Smooth muscle cell (in vitro differentiated cells): ENCODE measurements at regions not wholly inside any gene's neighbourhood (a gene's known extent, or its start where the extent isn't known, plus 50 kb on each side); places are given as distances from the start of the nearest gene placed in this dataset.
"Not testable (repeated sequence)": the region's sequence is repeated elsewhere in the genome, so short reads cannot be mapped to it uniquely, and the experiment has no call there.

Experiments used
- DNase-seq: peaks from one replicate; lab custom pipeline; 2025; ENCODE audit not compliant: unreplicated experiment; lab: John Stamatoyannopoulos, UW
- H2AFZ ChIP-seq: fragments of 200-600 bp; sonication (generic); 2 replicates; pipeline ENCODE4 v1.6.0; 2016; ENCODE audit warnings: antibody characterized with exemption, low read depth, mild to moderate bottlenecking
- H3F3A ChIP-seq: fragments of 200-600 bp; sonication (generic); 2 replicates; pipeline ENCODE4 v1.6.0; 2017; ENCODE audit warnings: antibody characterized with exemption, low read depth
- H3K27ac ChIP-seq: fragments of 200-600 bp; sonication (generic); 2 replicates; pipeline ENCODE4 v1.5.1; 2016; ENCODE audit warnings: low read depth, mild to moderate bottlenecking
- H3K27me3 ChIP-seq: fragments of 200-600 bp; sonication (generic); 2 replicates; pipeline ENCODE4 v1.6.1; 2016; ENCODE audit warnings: low read depth, mild to moderate bottlenecking
- H3K36me3 ChIP-seq: fragments of 200-600 bp; sonication (generic); 2 replicates; pipeline ENCODE4 v1.5.1; 2016; ENCODE audit warnings: low read depth
- H3K4me1 ChIP-seq: fragments of 200-600 bp; sonication (generic); 2 replicates; pipeline ENCODE4 v1.5.1; 2016; ENCODE audit warnings: low read depth
- H3K4me2 ChIP-seq: fragments of 200-600 bp; sonication (generic); 2 replicates; pipeline ENCODE4 v1.6.0; 2016; ENCODE audit warnings: mild to moderate bottlenecking
- H3K4me3 ChIP-seq: fragments of 200-600 bp; sonication (generic); 2 replicates; pipeline ENCODE4 v1.5.1; 2016; ENCODE audit warnings: mild to moderate bottlenecking
- H3K79me2 ChIP-seq: fragments of 200-600 bp; sonication (generic); 2 replicates; pipeline ENCODE4 v1.6.0; 2016; ENCODE audit warnings: low read depth, mild to moderate bottlenecking
- H3K9ac ChIP-seq: fragments of 200-600 bp; sonication (generic); 2 replicates; pipeline ENCODE4 v1.6.0; 2016; ENCODE audit warnings: low read depth
- H3K9me3 ChIP-seq: fragments of 200-600 bp; sonication (generic); replicated peaks from 2 replicates; pipeline ENCODE4 v1.5.1; 2016; ENCODE audit warnings: low read depth
- H4K20me1 ChIP-seq: fragments of 200-600 bp; sonication (generic); 2 replicates; pipeline ENCODE4 v1.6.0; 2016; ENCODE audit warnings: low read depth
- CTCF ChIP-seq: fragments of 200-600 bp; sonication (generic); IDR thresholded peaks from 2 replicates; pipeline ENCODE4 v1.5.1; 2017; ENCODE audit warnings: borderline replicate concordance, mild to moderate bottlenecking, antibody characterized with exemption; ENCODE audit not compliant: insufficient read depth, poor library complexity, severe bottlenecking
- WGBS: methylation state at CpG from one replicate; pipeline ENCODE4 v1.1.7; 2016; ENCODE audit warnings: low lambda C conversion rate; 5-methylcytosine and 5-hydroxymethylcytosine counted together

- no peak overlapping the region for H3K9ac ChIP-seq
- H3K4me2 ChIP-seq = no peak overlapping the region
- peaks cover 14% of the 10 kb centered on the region for H4K20me1 ChIP-seq
- no peaks in the 10 kb centered on the region for H3K9me3 ChIP-seq
- H3K27ac ChIP-seq = no peak overlapping the region
- DNase-seq = no peak
- H3K79me2 ChIP-seq = peaks cover 18% of the 10 kb centered on the region
- no peak for TF ChIP-seq CTCF
- no peak overlapping the region for H2AFZ ChIP-seq
- H3K4me1 ChIP-seq = peaks cover 24% of the 10 kb centered on the region
- no peak overlapping the region for H3K4me3 ChIP-seq
- H3F3A ChIP-seq = peaks cover 10% of the 10 kb centered on the region
- WGBS = 94% methylated on average over 2 of the region's 2 CpGs
- H3K27me3 ChIP-seq = no peaks in the 10 kb centered on the region
- no peaks in the 10 kb centered on the region for H3K36me3 ChIP-seq
Measured at GRCh38 chr6:56725254-56725653, 82.6 kb upstream of the DST start.

- Histone ChIP-seq H3K4me2 (no peak overlapping the region), H3K79me2 (peaks cover 24% of the 10 kb centered on the region), H3K27ac (no peak overlapping the region), H3F3A (peaks cover 10% of the 10 kb centered on the region), H3K36me3 (no peaks in the 10 kb centered on the region), H3K27me3 (no peaks in the 10 kb centered on the region), H3K4me1 (peaks cover 18% of the 10 kb centered on the region), H2AFZ (no peak overlapping the region), H3K9ac (no peak overlapping the region), H4K20me1 (peaks cover 14% of the 10 kb centered on the region), H3K4me3 (no peak overlapping the region), H3K9me3 (no peaks in the 10 kb centered on the region)
- no peak for DNase-seq
- 20% methylated on average over 2 of the region's 2 CpGs for WGBS
- TF ChIP-seq CTCF = no peak
Measured at GRCh38 chr6:56724455-56724854, 81.8 kb upstream of the DST start.

GRCh38 chr6:56720882-56721281 is 78.2 kb upstream of the DST start:
- no peak overlapping the region for H3K9ac ChIP-seq
- 98% methylated on average over 7 of the region's 25 CpGs for WGBS
- peaks cover 14% of the 10 kb centered on the region for H4K20me1 ChIP-seq
- no peaks in the 10 kb centered on the region for H3K27me3 ChIP-seq
- peaks cover 17% of the 10 kb centered on the region for H3K4me1 ChIP-seq
- no peak for TF ChIP-seq CTCF
- H3K27ac ChIP-seq = no peak overlapping the region
- no peak overlapping the region for H3K4me3 ChIP-seq
- no peaks in the 10 kb centered on the region for H3K9me3 ChIP-seq
- no peaks in the 10 kb centered on the region for H3K36me3 ChIP-seq
- peaks cover 45% of the 10 kb centered on the region for H3K79me2 ChIP-seq
- no peak overlapping the region for H2AFZ ChIP-seq
- H3K4me2 ChIP-seq = no peak overlapping the region
- DNase-seq = no peak
- peaks cover 10% of the 10 kb centered on the region for H3F3A ChIP-seq

- H3K4me3 ChIP-seq, H3K27me3 ChIP-seq, H3K9ac ChIP-seq, H3K4me2 ChIP-seq, H2AFZ ChIP-seq, DNase-seq, H3K36me3 ChIP-seq, H3K27ac ChIP-seq, H3K9me3 ChIP-seq: not testable (repeated sequence)
- 91% methylated on average over 4 of the region's 4 CpGs for WGBS
- H4K20me1 ChIP-seq = peaks cover 14% of the 10 kb centered on the region
- peaks cover 45% of the 10 kb centered on the region for H3K79me2 ChIP-seq
- peaks cover 17% of the 10 kb centered on the region for H3K4me1 ChIP-seq
- H3F3A ChIP-seq = peaks cover 14% of the 10 kb centered on the region
Measured at GRCh38 chr6:56720202-56720601, 77.5 kb upstream of the DST start.

DNA sequence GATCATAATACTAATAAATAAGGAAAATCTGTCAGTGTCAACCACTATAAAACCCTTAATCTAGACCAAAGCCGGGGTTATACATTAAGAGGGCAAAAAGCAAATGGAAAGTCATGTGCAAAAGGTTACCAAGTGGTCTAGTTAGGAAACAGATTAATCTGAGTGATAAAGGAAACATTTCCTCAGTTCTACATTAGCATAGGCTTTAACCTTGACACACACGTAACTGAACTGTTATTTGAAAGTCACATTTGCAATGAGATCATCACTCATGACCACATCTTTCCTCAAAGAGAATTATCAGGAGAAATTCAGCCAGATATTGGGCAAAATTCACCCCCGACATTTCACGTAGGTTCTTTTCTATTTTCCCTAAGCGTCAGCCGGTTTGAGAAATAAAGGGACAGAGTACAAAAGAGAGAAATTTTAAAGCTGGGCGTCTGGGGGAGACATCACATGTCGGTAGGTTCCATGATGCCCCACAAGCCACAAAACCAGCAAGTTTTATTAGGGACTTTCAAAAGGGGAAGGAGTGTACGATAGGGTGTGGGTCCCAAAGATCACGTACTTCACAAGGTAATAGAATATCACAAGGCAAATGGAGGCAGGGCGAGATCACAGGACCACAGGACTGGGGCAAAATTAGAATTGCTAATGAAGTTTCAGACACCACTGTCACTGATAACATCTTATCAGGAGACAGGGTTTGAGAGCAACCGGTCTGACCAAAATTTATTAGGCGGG is 76.8 kb upstream of the DST start:
- H3K27me3 ChIP-seq, DNase-seq, H3K4me3 ChIP-seq, H3K4me2 ChIP-seq, H3K36me3 ChIP-seq, H3K9ac ChIP-seq, H3K27ac ChIP-seq, H3K9me3 ChIP-seq, H2AFZ ChIP-seq: not testable (repeated sequence)
- Histone ChIP-seq H3K79me2 (peaks cover 45% of the 10 kb centered on the region), H3F3A (peaks cover 15% of the 10 kb centered on the region), H4K20me1 (peaks cover 14% of the 10 kb centered on the region), H3K4me1 (peaks cover 24% of the 10 kb centered on the region)
- 93% methylated on average over 13 of the region's 13 CpGs for WGBS
